Stimulated activated memory B cell treated with anti-CD40 and anti-IgM and Interleukin-4, amounts not matched to agents 10 μg/mL and 1 μg/mL and 100 μg/mL, for 72 hours (primary cell): ENCODE measurements at regions not wholly inside any gene's neighbourhood (a gene's known extent, or its start where the extent isn't known, plus 50 kb on each side); places are given as distances from the start of the nearest gene placed in this dataset.

Experiments
- ATAC-seq: fragments of 150-1000 bp; cut with Tn5 transposase; 2 replicates; pipeline ENCODE4 v1.10.0; 2021
- H3K27ac Mint-ChIP-seq: one replicate; pipeline ENCODE4 v1.8.0; 2022; ENCODE audit warnings: mild to moderate bottlenecking, mixed read lengths
- H3K27me3 Mint-ChIP-seq: one replicate; pipeline ENCODE4 v1.8.0; 2022; ENCODE audit warnings: mixed read lengths
- H3K36me3 Mint-ChIP-seq: one replicate; pipeline ENCODE4 v1.8.0; 2022; ENCODE audit warnings: mixed read lengths
- H3K4me1 Mint-ChIP-seq: one replicate; pipeline ENCODE4 v1.8.0; 2022; ENCODE audit warnings: mixed read lengths
- H3K4me3 Mint-ChIP-seq: one replicate; pipeline ENCODE4 v1.8.0; 2022; ENCODE audit warnings: mild to moderate bottlenecking, moderate library complexity, mixed read lengths
- H3K9me3 Mint-ChIP-seq: one replicate; pipeline ENCODE4 v1.8.0; 2022; ENCODE audit warnings: mixed read lengths

DNA sequence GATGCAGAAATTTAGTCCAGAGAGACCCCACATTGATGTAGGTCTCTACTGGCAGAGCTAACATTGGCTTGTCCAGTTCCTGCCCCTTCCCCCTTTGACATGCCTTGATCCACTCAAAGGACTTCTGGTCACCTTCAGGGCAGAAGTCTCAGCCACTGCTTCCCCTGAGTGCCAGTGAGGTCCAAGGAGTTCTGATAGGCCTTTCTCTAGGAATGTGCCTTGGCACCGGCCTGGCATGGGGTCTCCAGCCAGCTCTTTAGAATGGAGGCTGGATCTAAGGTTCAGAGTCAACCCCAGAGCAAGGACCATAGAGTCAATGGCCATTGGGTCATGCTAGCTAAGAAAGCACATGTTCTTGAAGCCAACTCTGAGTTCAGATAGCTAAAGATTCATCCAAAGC is 88.6 kb upstream of the PJA1 start:
- no peak overlapping the region for H3K4me3 Mint-ChIP-seq
- H3K27me3 Mint-ChIP-seq, result no peaks in the 10 kb centered on the region
- no peak for ATAC-seq
- H3K36me3 Mint-ChIP-seq, result no peaks in the 10 kb centered on the region
- no peaks in the 10 kb centered on the region for H3K4me1 Mint-ChIP-seq
- H3K9me3 Mint-ChIP-seq, result no peaks in the 10 kb centered on the region
- no peak overlapping the region for H3K27ac Mint-ChIP-seq

GRCh38 chrX:69243276-69243675 is 78.0 kb upstream of the PJA1 start:
- H3K36me3 Mint-ChIP-seq, result no peaks in the 10 kb centered on the region
- peaks cover 35% of the 10 kb centered on the region for H3K27me3 Mint-ChIP-seq
- no peak overlapping the region for H3K4me3 Mint-ChIP-seq
- peaks cover 2% of the 10 kb centered on the region for H3K9me3 Mint-ChIP-seq
- H3K27ac Mint-ChIP-seq, result no peak overlapping the region
- ATAC-seq, result no peak
- no peaks in the 10 kb centered on the region for H3K4me1 Mint-ChIP-seq

DNA sequence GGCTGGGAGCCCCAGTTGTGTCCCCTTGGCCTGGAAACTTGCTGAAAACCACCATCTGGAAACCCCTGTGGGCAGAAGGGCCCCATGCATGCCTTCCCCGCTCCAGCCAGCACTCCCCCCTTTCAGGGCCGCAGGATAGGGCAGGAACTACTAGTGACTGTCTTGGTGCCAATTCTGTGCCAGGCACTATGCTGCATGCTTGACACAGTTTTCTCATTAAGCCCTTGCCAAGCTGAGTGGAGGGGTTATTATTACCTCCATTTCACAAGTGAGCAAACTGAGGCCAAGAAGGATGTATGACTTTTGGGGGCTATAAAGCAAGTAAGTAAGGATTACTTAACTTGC is 73.6 kb upstream of the PJA1 start:
- no peak for ATAC-seq
- no peaks in the 10 kb centered on the region for H3K9me3 Mint-ChIP-seq
- H3K4me1 Mint-ChIP-seq, result no peaks in the 10 kb centered on the region
- H3K36me3 Mint-ChIP-seq, result no peaks in the 10 kb centered on the region
- peaks cover 19% of the 10 kb centered on the region for H3K27me3 Mint-ChIP-seq
- no peak overlapping the region for H3K27ac Mint-ChIP-seq
- H3K4me3 Mint-ChIP-seq, result no peak overlapping the region

DNA sequence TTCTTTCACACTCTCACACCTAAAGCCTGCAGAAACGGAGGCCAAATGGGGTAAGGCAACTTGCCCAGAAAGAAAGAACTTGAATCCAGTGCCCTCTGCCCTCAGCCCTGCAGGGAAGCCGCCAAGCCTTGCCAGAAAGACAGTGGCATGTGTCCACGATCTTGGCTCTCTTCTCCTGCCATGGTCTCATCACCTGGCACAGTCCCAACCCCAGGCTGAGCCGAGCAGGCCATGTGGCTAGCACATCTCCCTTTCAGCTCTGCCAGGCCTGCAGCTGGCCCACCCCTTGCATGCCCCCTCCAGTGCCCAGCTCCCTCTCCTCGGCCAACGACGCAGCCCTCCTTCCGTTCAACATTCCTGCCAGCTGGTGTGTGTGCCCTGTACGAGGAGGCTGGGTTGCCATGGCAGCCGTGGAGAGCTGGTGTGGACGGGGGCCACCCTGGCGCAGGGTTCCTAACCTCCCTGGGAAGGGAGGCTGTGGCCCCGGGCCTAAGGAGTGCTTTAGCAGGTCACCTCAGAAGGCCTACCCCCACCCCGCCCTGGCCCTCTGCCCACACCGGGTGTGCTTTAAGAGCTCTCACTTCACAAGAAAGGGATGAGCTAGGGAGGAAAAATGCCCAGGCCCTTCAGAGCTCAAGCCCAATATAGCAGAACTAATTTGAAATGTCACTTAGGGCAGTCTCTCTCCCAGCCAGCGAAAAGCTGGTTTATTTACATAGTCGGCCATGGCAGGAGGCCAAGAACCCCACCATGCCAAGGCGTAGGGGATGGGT is 73.0 kb upstream of the PJA1 start:
- Mint-ChIP-seq H3K36me3 (no peaks in the 10 kb centered on the region), H3K4me1 (no peaks in the 10 kb centered on the region), H3K27me3 (peaks cover 14% of the 10 kb centered on the region), H3K9me3 (no peaks in the 10 kb centered on the region), H3K4me3 (no peak overlapping the region), H3K27ac (no peak overlapping the region)
- no peak for ATAC-seq

GRCh38 chrX:69237236-69237635 is 72.0 kb upstream of the PJA1 start:
- H3K36me3 Mint-ChIP-seq, result no peaks in the 10 kb centered on the region
- no peak overlapping the region for H3K4me3 Mint-ChIP-seq
- no peaks in the 10 kb centered on the region for H3K9me3 Mint-ChIP-seq
- H3K4me1 Mint-ChIP-seq, result no peaks in the 10 kb centered on the region
- ATAC-seq, result no peak
- H3K27ac Mint-ChIP-seq, result no peak overlapping the region
- peaks cover 3% of the 10 kb centered on the region for H3K27me3 Mint-ChIP-seq

GRCh38 chrX:69236641-69237040 is 71.4 kb upstream of the PJA1 start:
- Mint-ChIP-seq H3K27me3 (no peaks in the 10 kb centered on the region), H3K27ac (no peak overlapping the region), H3K9me3 (no peaks in the 10 kb centered on the region), H3K36me3 (no peaks in the 10 kb centered on the region), H3K4me1 (no peaks in the 10 kb centered on the region), H3K4me3 (no peak overlapping the region)
- ATAC-seq, result no peak

DNA sequence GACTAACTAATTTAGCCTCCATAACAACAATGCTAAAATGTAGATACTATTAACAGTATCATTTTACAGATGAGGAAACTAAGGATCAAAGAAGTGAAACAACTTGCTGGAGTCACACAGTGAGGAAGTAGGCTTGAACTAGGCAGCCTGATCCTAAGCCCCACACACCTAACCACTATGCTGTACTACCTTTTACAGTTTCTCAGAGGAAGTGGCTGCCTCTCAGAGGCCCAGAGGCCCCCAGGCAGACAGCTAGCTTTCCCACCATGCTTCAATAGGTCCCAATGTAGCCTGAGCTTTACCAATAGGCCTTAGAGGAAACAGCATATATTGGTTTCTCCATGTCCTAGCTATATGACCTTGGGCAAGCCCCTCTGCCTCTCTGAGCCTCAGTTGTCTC is 69.4 kb upstream of the PJA1 start:
- H3K4me3 Mint-ChIP-seq, result no peak overlapping the region
- H3K27me3 Mint-ChIP-seq, result no peaks in the 10 kb centered on the region
- H3K36me3 Mint-ChIP-seq, result no peaks in the 10 kb centered on the region
- no peak overlapping the region for H3K27ac Mint-ChIP-seq
- ATAC-seq, result no peak
- no peaks in the 10 kb centered on the region for H3K4me1 Mint-ChIP-seq
- H3K9me3 Mint-ChIP-seq, result no peaks in the 10 kb centered on the region

DNA sequence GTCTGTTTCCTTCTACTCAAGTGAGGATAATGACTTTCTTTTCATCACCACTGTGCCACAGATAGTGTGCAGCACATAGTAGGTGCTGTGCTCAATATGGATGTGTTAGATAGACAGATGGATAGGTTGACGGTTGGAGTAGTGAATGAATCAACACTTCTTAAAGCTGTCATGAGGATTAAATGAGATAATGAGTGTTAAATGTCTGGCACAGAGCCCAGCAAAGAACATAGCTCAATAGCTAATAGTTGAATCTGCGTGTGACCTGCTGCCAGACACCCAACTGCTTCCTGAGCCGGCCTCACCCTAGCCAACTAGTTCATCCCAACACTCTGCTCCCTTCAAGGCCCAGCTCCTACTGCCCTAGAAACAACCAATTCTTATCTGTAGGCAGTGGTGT is 67.7 kb upstream of the PJA1 start:
- no peak for ATAC-seq
- H3K27ac Mint-ChIP-seq, result no peak overlapping the region
- no peak overlapping the region for H3K4me3 Mint-ChIP-seq
- H3K36me3 Mint-ChIP-seq, result no peaks in the 10 kb centered on the region
- no peaks in the 10 kb centered on the region for H3K9me3 Mint-ChIP-seq
- no peaks in the 10 kb centered on the region for H3K4me1 Mint-ChIP-seq
- no peaks in the 10 kb centered on the region for H3K27me3 Mint-ChIP-seq

DNA sequence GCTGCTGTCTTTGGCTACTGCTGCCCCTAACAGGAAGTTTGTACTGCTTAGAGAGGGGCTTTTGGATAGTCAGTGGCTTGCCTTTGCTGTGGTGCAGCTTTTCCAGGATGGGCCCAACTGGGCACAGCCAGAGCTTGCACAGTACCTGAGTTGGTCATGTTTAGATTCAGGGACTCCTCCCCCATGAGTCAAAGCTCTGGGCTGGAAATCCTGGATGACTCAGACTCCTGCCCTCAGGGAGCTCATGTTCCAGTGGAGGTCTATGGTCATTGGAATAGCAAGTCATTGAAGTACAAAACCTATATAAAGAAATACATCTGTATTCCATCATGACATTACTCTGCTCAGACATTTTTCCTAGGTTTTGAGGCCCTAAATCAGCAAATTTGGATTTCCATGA is 66.7 kb upstream of the PJA1 start:
- H3K9me3 Mint-ChIP-seq, result no peaks in the 10 kb centered on the region
- H3K27ac Mint-ChIP-seq, result no peak overlapping the region
- no peak for ATAC-seq
- no peaks in the 10 kb centered on the region for H3K4me1 Mint-ChIP-seq
- H3K27me3 Mint-ChIP-seq, result no peaks in the 10 kb centered on the region
- H3K4me3 Mint-ChIP-seq, result no peak overlapping the region
- no peaks in the 10 kb centered on the region for H3K36me3 Mint-ChIP-seq

- Mint-ChIP-seq H3K4me1 (no peaks in the 10 kb centered on the region), H3K27ac (no peak overlapping the region), H3K27me3 (no peaks in the 10 kb centered on the region), H3K9me3 (no peaks in the 10 kb centered on the region), H3K36me3 (no peaks in the 10 kb centered on the region), H3K4me3 (no peak overlapping the region)
- no peak for ATAC-seq
Measured at GRCh38 chrX:69229436-69229835, 64.2 kb upstream of the PJA1 start.

- Mint-ChIP-seq H3K27ac (no peak overlapping the region), H3K9me3 (no peaks in the 10 kb centered on the region), H3K4me1 (no peaks in the 10 kb centered on the region), H3K4me3 (no peak overlapping the region), H3K27me3 (no peaks in the 10 kb centered on the region), H3K36me3 (no peaks in the 10 kb centered on the region)
- no peak for ATAC-seq
Measured at GRCh38 chrX:69228732-69229131, 63.5 kb upstream of the PJA1 start.

DNA sequence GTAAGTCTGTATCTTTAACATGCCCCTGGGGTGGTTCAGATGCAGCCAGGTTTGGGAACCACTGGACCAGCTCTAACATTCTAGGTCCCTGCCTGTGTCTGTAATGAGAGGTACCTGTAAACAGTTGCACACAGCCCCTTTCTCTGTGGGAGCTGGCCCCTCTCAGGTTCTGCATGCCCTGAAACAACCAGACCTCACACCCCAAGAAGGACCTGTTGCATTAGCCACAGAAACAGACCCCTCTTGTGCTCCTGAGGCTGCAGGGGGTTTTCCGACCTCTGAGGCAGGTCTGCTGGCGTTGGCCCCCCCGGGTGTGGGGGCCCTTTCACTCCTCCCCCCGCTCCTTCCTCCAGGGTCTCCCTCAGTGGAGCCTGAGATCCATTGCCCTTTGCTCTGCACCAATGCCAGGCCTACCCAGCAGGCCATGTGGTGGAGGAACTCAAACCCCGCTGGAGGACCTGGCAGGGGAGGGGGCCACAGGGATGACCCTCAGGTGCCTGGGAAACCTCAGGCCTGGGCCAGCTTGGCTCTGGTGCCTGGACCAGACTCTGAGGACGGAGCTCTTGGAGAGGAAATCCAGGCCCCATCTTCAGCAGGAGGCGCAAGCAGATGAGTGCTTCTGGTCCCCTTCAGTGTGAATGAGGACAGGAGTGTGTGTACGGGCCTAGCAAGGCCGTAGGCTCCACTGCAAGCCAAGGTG is 61.4 kb upstream of the PJA1 start:
- H3K36me3 Mint-ChIP-seq, result no peaks in the 10 kb centered on the region
- H3K9me3 Mint-ChIP-seq, result no peaks in the 10 kb centered on the region
- no peak for ATAC-seq
- H3K4me1 Mint-ChIP-seq, result no peaks in the 10 kb centered on the region
- H3K4me3 Mint-ChIP-seq, result no peak overlapping the region
- H3K27ac Mint-ChIP-seq, result no peak overlapping the region
- no peaks in the 10 kb centered on the region for H3K27me3 Mint-ChIP-seq

GRCh38 chrX:69222103-69223090 is 57.1 kb upstream of the PJA1 start:
- no peaks in the 10 kb centered on the region for H3K36me3 Mint-ChIP-seq
- ATAC-seq, result no peak
- H3K27ac Mint-ChIP-seq, result no peak overlapping the region
- H3K4me3 Mint-ChIP-seq, result no peak overlapping the region
- no peaks in the 10 kb centered on the region for H3K9me3 Mint-ChIP-seq
- H3K4me1 Mint-ChIP-seq, result no peaks in the 10 kb centered on the region
- H3K27me3 Mint-ChIP-seq, result no peaks in the 10 kb centered on the region

- ATAC-seq, result no peak
- Mint-ChIP-seq H3K4me1 (no peaks in the 10 kb centered on the region), H3K4me3 (no peak overlapping the region), H3K27me3 (no peaks in the 10 kb centered on the region), H3K9me3 (no peaks in the 10 kb centered on the region), H3K36me3 (no peaks in the 10 kb centered on the region), H3K27ac (no peak overlapping the region)
Measured at GRCh38 chrX:69221239-69222102, 56.2 kb upstream of the PJA1 start.
